ENCODE measurements at regions not wholly inside any gene's neighbourhood (a gene's known extent, or its start where the extent isn't known, plus 50 kb on each side); places are given as distances from the start of the nearest gene placed in this dataset.

GRCh38 chr11:11772865-11773515 lies 68.8 kb upstream of the USP47 start:
- Mint-ChIP-seq H3K27me3 (peaks cover 80% of the 10 kb centered on the region), H3K4me3 (no peak overlapping the region)

DNA sequence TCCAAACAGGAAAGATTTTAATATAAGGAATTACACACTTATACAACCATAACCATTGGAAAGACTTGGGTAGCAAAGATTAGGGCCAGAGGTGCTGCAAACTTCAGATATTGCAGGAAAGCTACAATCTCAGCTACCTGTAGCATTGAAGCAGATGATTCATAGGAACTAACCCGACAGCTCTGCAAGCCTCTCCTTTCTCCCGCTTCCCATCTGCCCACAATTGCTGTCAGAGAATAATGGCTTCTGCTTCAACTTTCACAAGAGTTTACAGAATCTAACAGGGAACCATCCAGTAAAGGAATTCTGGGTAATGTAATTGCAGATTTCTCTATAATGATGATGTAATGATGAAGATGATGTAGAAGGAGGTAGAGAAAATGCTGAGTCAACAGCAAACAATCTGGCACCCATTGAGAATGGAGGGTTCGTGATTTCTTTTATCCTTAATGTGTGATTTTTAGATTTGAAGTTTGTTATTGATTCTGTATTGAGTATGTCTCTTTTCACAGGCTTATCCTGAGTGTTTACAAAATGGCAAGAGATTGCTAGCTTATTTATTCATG lies 70.8 kb upstream of the USP47 start:
- H3K4me3 Mint-ChIP-seq = no peak overlapping the region
- H3K9me3 Mint-ChIP-seq = no peaks in the 10 kb centered on the region
- no peak overlapping the region for H3K27ac Mint-ChIP-seq
- no peaks in the 10 kb centered on the region for H3K36me3 Mint-ChIP-seq
- TF ChIP-seq, protein P1, sequence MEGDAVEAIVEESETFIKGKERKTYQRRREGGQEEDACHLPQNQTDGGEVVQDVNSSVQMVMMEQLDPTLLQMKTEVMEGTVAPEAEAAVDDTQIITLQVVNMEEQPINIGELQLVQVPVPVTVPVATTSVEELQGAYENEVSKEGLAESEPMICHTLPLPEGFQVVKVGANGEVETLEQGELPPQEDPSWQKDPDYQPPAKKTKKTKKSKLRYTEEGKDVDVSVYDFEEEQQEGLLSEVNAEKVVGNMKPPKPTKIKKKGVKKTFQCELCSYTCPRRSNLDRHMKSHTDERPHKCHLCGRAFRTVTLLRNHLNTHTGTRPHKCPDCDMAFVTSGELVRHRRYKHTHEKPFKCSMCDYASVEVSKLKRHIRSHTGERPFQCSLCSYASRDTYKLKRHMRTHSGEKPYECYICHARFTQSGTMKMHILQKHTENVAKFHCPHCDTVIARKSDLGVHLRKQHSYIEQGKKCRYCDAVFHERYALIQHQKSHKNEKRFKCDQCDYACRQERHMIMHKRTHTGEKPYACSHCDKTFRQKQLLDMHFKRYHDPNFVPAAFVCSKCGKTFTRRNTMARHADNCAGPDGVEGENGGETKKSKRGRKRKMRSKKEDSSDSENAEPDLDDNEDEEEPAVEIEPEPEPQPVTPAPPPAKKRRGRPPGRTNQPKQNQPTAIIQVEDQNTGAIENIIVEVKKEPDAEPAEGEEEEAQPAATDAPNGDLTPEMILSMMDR (conservative IDR thresholded peaks at IDR 0.05) = no peak
- no peak for DNase-seq (ENCODE audit: extremely low spot score, unreplicated experiment)
- peaks cover 76% of the 10 kb centered on the region for H3K27me3 Mint-ChIP-seq
- no peaks in the 10 kb centered on the region for H3K4me1 Mint-ChIP-seq (ENCODE audit: unreplicated experiment)

More at GRCh38 chr11:11772865-11773515, 68.8 kb upstream of the USP47 start:
- no peaks in the 10 kb centered on the region for H3K4me1 Mint-ChIP-seq (ENCODE audit: unreplicated experiment)
- no peaks in the 10 kb centered on the region for H3K36me3 Mint-ChIP-seq
- TF ChIP-seq, protein P1 (conservative IDR thresholded peaks at IDR 0.05) = no peak
- no peak for DNase-seq (ENCODE audit: extremely low spot score, unreplicated experiment)
- no peaks in the 10 kb centered on the region for H3K9me3 Mint-ChIP-seq
- H3K27ac Mint-ChIP-seq = no peak overlapping the region

- H3K27me3 Mint-ChIP-seq = peaks cover 69% of the 10 kb centered on the region
- H3K27ac Mint-ChIP-seq = no peak overlapping the region
- no peaks in the 10 kb centered on the region for H3K9me3 Mint-ChIP-seq
- TF ChIP-seq, protein P1 (conservative IDR thresholded peaks at IDR 0.05) = no peak
- no peak overlapping the region for H3K4me3 Mint-ChIP-seq
- no peaks in the 10 kb centered on the region for H3K4me1 Mint-ChIP-seq (ENCODE audit: unreplicated experiment)
- H3K36me3 Mint-ChIP-seq = no peaks in the 10 kb centered on the region
- no peak for DNase-seq (ENCODE audit: extremely low spot score, unreplicated experiment)
Measured at GRCh38 chr11:11770296-11770695, 71.5 kb upstream of the USP47 start.

DNA sequence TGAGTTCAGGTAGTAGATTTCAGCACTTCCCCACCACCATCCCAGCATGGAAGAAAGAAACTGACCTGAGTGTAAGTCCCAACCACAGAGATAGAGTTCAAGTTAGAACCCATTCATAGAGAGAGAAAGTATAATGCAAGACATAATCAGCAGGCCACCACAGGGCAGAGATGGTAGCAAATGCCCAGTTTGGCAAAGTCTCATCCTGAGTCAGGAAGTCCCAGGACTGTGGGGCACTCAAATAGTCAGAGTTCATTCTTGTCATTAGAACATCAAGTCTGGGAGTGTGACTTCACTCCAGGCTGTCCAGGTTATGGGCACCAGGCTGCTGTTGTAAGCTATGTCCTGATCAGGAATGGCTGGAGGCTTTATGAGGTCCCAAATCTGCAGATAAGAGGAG lies 72.0 kb upstream of the USP47 start:
- TF ChIP-seq, protein P1 (conservative IDR thresholded peaks at IDR 0.05) = no peak
- no peak overlapping the region for H3K4me3 Mint-ChIP-seq
- peaks cover 64% of the 10 kb centered on the region for H3K27me3 Mint-ChIP-seq
- H3K36me3 Mint-ChIP-seq = no peaks in the 10 kb centered on the region
- no peak for DNase-seq (ENCODE audit: extremely low spot score, unreplicated experiment)
- no peaks in the 10 kb centered on the region for H3K4me1 Mint-ChIP-seq (ENCODE audit: unreplicated experiment)
- no peak overlapping the region for H3K27ac Mint-ChIP-seq
- no peaks in the 10 kb centered on the region for H3K9me3 Mint-ChIP-seq

DNA sequence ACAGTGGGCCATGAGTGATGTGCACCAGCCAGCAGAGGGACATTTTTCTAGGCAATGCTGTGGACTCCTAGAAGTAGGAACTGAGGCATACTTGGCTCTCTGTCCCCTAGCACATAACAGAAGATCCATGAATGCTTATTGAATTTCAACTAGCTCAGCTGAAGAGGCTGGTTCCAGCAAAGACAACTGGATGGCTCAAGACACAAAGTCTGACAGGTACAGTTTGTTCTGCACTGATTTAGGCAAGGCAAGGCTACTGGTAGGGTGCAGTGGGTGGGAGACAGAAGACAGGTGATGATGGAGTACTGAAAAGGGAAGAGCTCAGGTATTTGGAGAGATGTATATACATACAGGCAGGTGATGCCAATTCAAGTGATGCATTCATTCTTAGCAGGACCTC lies 72.4 kb upstream of the USP47 start:
- Mint-ChIP-seq H3K27ac (no peak overlapping the region), H3K27me3 (peaks cover 61% of the 10 kb centered on the region), H3K36me3 (no peaks in the 10 kb centered on the region)

More for the DNA sequence above, 72.4 kb upstream of the USP47 start:
- DNase-seq (ENCODE audit: extremely low spot score, unreplicated experiment) = no peak
- TF ChIP-seq, protein P1 (conservative IDR thresholded peaks at IDR 0.05) = no peak
- Mint-ChIP-seq H3K4me3 (no peak overlapping the region), H3K9me3 (no peaks in the 10 kb centered on the region), H3K4me1 (ENCODE audit: unreplicated experiment) (no peaks in the 10 kb centered on the region)

Measured in type B pancreatic cell (in vitro differentiated cells).